HG02763 (cell line): ENCODE measurements at regions not wholly inside any gene's neighbourhood (a gene's known extent, or its start where the extent isn't known, plus 50 kb on each side); places are given as distances from the start of the nearest gene placed in this dataset.

ENCODE experiments used
- ATAC-seq: cut with Tn5 transposase; IDR thresholded peaks from one replicate; pipeline ENCODE4 v1.9.1; 2021; ENCODE audit warnings: mild to moderate bottlenecking, moderate library complexity; ENCODE audit not compliant: unreplicated experiment

DNA sequence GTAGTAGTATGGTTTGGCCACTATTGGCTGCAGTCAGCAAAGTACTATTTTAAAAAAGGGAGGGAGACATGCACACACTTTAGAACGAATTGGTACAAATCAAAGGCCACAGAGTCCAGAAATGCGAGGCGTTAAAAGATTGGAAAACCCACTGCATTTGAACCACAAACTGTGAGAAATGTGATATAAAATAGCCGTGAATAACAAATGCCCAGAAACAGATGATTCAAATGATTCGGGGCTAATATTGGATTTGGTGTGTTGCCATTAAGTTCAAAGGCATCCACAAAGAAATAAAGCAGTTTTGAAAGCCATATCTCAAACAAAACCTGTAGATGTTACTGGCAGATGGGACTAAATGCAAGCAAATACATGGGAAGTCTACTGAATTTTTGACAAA is 140.9 kb upstream of the HMHB1 start:
- ATAC-seq, result no peak

GRCh38 chr5:143665866-143666265 is 146.1 kb upstream of the HMHB1 start:
- ATAC-seq, result no peak

DNA sequence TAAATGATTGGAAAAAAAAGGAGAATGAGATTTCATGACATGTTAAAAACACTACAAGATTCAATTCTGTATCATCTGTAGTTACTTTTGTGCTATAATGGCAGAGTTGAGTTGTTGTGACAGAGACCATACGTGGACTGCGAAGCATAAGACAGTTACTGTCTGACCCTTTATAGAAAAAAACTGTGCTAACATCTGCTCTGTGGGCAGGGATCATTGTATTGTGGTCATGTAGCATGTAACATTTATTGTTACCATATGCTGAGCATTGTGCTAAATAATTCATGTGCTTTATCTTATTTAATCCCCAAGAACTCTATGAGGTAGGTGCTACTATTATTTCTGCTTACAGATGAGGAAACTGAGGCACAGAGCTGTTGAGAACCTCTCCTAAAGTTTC is 147.3 kb upstream of the HMHB1 start:
- no peak for ATAC-seq

DNA sequence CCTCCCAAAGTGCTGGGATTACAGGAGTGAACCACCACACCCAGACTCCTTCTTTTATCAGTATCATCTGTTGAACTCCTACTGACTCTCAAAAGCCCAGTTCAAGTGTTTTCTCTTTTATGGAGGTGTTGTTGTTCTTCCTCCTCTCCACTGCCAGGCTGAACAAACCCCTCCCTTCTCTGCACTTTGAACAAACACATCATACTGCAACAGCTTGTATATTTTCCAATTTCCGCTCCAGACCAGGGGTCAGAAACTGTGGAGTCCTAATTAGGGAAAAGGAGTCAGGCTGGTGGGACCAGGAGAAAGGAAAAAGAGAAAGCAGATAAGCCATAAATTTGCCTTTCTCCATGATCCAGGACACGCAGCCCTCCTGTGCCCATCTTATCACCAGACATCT is 148.1 kb upstream of the HMHB1 start:
- ATAC-seq, result no peak

GRCh38 chr5:143662020-143662419 is 149.9 kb upstream of the HMHB1 start:
- ATAC-seq, result no peak

DNA sequence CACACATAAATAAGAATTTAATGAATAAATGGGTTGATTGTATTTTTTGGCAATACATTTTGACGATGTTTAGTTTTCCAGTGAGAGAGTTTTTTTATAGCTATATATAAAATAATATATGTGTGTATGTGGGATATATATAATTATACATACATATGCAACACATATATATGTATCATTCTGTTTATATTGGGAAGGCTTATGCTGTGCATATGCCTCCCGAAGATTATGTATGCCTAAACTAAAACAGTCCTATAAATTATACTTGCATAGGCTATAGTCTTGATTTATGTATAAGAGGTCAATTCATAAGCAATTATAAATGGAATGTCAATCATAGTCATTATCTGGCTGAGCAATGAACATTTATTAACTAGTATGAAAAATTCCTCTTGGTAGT is 151.3 kb upstream of the HMHB1 start:
- no peak for ATAC-seq

DNA sequence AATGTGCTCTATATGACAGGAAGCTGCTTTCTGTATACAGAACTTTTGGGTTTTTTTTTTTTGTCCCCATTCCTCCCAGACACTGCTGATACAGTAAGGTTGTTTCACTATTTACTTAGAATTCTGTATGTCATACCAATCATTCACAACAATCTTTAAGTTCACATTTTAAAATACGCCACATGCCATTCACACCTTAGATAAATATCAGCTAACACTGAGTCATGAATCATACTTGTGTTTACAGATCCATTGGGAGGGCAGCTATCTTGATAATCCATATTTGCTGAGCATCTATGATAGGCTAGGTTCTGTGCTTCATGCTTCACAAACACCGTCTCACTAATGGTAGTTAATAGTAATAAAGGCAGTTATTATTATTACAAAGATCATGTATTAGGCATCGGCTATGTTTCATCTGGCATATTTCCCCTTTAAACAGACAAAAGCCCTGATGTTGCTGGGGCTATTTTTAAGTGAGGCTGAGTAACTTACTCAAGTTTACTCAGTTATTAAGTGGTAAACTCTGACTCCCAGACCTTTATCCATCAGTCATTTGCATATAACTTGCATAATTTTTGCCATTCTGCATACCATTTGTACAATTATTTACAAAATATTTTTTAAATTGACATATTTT is 152.2 kb upstream of the HMHB1 start:
- ATAC-seq, result no peak

DNA sequence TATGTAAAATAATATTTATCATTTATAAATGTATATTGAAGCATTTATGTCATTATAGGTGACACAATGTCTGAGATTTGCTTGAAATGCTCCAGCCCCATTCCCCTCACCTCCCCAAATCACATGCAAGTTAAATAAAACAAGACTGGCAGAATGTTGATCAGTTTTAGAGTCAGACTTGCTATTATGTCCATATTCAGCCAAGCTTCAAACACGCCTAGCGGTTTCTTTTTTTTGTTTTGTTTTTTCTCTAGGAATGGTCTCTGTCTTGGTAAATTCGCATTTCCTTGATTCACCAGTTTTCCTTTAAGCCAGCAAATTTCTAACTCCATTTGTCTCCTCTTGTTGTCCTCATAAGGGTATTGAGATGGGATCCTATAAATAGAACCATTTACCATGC is 153.0 kb upstream of the HMHB1 start:
- no peak for ATAC-seq

- ATAC-seq, result no peak
Observed at GRCh38 chr5:143657647-143658285, 154.2 kb upstream of the HMHB1 start.

GRCh38 chr5:143653766-143654282 is 158.1 kb upstream of the HMHB1 start:
- no peak for ATAC-seq

DNA sequence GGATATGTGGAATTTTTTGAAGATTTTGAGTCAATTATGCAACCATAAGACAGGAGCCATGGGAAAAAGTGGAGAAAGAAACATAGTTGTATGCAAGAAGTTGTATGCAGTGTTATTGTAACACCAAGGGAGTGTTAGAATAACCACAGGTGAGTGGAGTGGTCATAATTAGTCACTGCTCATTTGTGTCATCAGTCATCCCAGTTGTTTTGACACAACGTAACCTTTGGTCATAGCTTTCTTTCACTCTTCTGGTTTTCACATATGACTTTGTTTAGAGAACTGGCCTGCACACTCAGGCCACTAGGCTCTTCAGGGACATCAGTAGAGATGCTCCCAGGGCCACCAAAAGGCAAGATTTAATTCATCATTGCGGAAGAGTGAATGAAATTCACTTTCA is 158.7 kb upstream of the HMHB1 start:
- ATAC-seq, result no peak

- no peak for ATAC-seq
Observed at GRCh38 chr5:143652108-143652700, 159.8 kb upstream of the HMHB1 start.

DNA sequence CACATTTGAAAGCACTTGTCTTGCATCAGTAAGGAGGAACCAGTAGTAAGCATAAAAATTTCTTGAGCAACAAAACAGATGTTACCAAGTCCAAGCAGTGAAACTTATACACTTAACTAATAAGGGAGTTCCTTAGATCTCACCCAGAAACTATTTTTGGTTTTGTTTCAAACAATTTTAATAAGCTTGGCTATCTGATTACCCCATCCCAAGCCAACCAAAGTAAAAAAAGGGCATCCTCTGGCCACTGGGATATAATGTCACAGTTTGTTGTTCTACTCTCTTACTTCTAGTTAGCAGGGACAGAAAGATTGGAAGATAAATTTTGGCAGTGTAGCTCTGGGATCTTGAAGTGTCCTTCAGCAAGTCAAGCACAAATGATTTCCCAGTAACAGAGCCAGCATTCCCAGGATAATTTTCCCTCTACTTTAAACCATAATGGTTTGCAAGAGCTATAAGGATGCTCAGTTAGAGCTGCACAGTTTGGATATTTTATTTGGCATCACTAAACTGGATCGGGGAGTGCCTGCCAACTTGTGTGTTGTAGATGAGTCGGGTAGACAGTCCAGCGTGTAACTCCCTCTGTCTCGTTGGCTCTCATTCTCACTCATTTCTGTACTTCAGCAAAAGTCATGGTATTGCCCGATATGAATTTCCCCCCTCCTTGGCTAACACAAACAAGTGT is 161.9 kb upstream of the HMHB1 start:
- no peak for ATAC-seq

- no peak for ATAC-seq
Observed at GRCh38 chr5:143648696-143649095, 163.3 kb upstream of the HMHB1 start.

DNA sequence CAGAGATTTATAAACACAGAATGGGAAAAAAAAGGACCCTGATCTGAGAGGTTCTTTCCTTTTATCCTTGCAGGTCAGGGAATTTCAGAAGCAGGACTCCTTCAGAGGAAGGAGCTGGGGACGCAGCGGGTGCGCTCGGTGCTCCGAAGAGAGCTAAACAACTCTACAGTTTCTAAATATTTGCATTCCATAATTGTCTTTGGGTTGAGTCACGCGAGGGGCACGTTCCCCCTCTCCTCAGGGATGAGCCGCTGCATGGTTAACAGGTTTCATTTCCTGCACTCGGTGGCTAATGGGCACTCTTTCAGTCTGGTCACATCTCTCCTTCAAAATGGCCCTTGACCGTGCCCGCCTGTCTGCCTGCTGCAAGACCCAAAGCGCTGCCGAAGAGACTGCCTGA is 165.0 kb upstream of the HMHB1 start:
- ATAC-seq, result no peak

DNA sequence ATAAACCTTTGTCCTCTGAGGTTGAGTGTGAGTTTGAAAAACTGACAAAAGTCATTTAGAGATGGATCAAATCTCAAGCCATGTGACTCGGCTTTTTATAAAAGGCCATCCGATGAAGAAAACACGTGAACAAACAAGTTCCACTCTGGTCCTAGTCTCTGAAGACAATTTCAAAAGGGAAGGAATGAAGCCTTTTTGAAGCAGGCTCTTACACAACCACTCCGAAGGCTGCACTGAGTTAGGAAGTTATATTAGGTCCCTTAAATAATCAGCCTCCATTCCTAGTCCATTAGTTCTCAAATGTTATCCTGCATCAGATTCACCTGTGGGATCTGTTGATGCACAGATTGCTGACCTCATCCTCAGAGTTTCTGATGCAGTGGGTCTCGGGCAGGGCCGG is 166.6 kb upstream of the HMHB1 start:
- ATAC-seq, result no peak

DNA sequence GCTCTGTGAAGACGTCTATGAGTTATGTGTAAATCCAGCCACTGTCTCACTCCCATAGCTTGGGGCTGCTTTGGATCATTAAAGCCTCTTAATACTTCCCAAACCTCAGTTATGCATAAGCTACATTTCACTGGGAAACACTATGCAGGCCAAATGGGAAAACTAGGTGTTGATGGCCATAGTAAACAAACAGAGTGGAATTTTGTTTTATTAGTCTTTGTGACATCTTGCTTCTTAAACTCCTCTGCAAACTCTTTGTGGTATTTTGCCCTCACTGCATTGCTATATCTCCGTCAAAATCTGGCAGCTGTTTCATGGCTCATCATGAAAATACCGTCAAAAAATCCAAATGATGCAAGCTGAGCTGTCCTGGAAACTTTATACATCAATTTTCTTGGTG is 167.2 kb upstream of the HMHB1 start:
- no peak for ATAC-seq

GRCh38 chr5:143642791-143643190 is 169.2 kb upstream of the HMHB1 start:
- no peak for ATAC-seq

DNA sequence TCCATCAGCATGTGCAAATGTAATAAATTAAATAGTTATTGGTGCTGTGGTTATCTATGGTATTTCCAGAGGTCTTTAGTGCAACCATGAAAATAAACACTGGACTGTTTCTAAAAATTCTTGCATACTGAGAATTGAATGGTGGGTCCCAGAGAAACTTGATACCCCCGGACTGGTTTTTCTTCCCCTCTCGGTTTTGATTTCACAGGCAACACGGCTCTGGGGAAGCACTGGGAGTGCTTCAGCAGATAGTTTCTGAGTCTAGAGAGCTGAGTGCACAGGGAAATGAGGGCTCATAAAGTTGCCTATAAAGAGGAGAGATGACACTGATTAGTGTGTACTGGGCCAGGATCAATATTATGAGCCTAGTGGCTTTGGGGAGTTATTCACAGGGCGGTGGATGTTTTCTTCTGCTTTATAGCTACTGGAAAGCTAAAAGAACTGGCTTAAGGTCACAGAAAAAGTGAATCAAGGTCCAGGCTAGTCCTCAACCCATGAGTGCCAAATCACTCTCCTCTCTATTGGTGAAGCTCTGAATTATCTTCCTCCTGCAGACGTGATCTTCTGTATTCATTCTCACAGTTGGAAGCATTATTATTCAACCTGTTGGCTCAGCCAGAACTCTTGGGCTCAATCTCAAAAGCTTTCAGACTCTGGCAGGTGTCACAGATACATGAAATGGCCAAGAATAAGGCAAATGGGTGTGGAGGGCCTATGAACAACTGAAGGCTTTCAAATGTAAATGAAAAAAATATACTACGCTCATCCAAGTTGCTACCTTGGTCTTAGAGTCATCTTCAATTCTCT is 170.2 kb upstream of the HMHB1 start:
- no peak for ATAC-seq

GRCh38 chr5:143638654-143639053 is 173.3 kb upstream of the HMHB1 start:
- no peak for ATAC-seq

GRCh38 chr5:143636931-143637528 is 174.9 kb upstream of the HMHB1 start:
- no peak for ATAC-seq
